Trophoblast cell (in vitro differentiated cells and primary cell): ENCODE measurements at regions not wholly inside any gene's neighbourhood (a gene's known extent, or its start where the extent isn't known, plus 50 kb on each side); places are given as distances from the start of the nearest gene placed in this dataset.

ENCODE experiments used
- DNase-seq, 2 donors: peaks; one replicate each; pipeline ENCODE4 v3.0.0-alpha.2; 2016
- H2AFZ ChIP-seq: 2 replicates; pipeline ENCODE4 v1.6.1; 2013; ENCODE audit warnings: low read length, moderate library complexity, mild to moderate bottlenecking; ENCODE audit not compliant: insufficient read depth, poor library complexity
- H2AK5ac ChIP-seq: 2 replicates; pipeline ENCODE4 v1.6.1; 2013; ENCODE audit warnings: mild to moderate bottlenecking, low read length
- H2BK120ac ChIP-seq: 2 replicates; pipeline ENCODE4 v1.6.1; 2013; ENCODE audit warnings: low read length, mild to moderate bottlenecking, moderate library complexity; ENCODE audit not compliant: insufficient read depth, poor library complexity
- H2BK12ac ChIP-seq: 2 replicates; pipeline ENCODE4 v1.6.1; 2013; ENCODE audit warnings: mild to moderate bottlenecking, low read length, moderate library complexity
- H2BK5ac ChIP-seq: 2 replicates; pipeline ENCODE4 v1.6.1; 2013; ENCODE audit warnings: low read length, low read depth, moderate library complexity, mild to moderate bottlenecking; ENCODE audit not compliant: poor library complexity
- H3K14ac ChIP-seq: 2 replicates; pipeline ENCODE4 v1.6.1; 2013; ENCODE audit warnings: mild to moderate bottlenecking, low read length
- H3K18ac ChIP-seq: 2 replicates; pipeline ENCODE4 v1.6.1; 2013; ENCODE audit warnings: mild to moderate bottlenecking, low read length
- H3K23ac ChIP-seq: 2 replicates; pipeline ENCODE4 v1.6.1; 2013; ENCODE audit warnings: low read length
- H3K27ac ChIP-seq: 2 replicates; pipeline ENCODE4 v1.5.1; 2013; ENCODE audit warnings: low read depth, mild to moderate bottlenecking, inconsistent platforms, low read length, moderate library complexity
- H3K27me3 ChIP-seq: 2 replicates; pipeline ENCODE4 v1.6.1; 2013; ENCODE audit warnings: inconsistent platforms, mild to moderate bottlenecking, low read length, moderate library complexity; ENCODE audit not compliant: insufficient read depth
- H3K36me3 ChIP-seq, 2 experiments: 1 replicate in 1 of 2; 2 replicates in 1 of 2; pipeline ENCODE4 v1.6.1; 2013; ENCODE audit warnings: low read length in 2 of 2, mild to moderate bottlenecking in 2 of 2, moderate library complexity in 1 of 2; ENCODE audit not compliant: insufficient read depth in 2 of 2, control insufficient read depth in 1 of 2
- H3K4ac ChIP-seq: 2 replicates; pipeline ENCODE4 v1.6.1; 2013; ENCODE audit warnings: low read depth, mild to moderate bottlenecking, low read length, moderate library complexity
- H3K4me1 ChIP-seq, 2 experiments: 1 replicate in 1 of 2; 2 replicates in 1 of 2; pipeline ENCODE4 v1.6.1; 2013; ENCODE audit warnings: low read length in 2 of 2, mild to moderate bottlenecking in 2 of 2, moderate library complexity in 1 of 2; ENCODE audit not compliant: insufficient read depth in 2 of 2, control insufficient read depth in 1 of 2
- H3K4me2 ChIP-seq: 2 replicates; pipeline ENCODE4 v1.6.1; 2013; ENCODE audit warnings: inconsistent platforms, mild to moderate bottlenecking, low read length, moderate library complexity
- H3K4me3 ChIP-seq: 2 replicates; pipeline ENCODE4 v1.5.1; 2013; ENCODE audit warnings: mild to moderate bottlenecking, low read depth, low read length, inconsistent platforms
- H3K79me1 ChIP-seq: one replicate; pipeline ENCODE4 v1.6.1; 2013; ENCODE audit warnings: low read length
- H3K79me2 ChIP-seq: 2 replicates; pipeline ENCODE4 v1.6.1; 2013; ENCODE audit warnings: low read length, mild to moderate bottlenecking; ENCODE audit not compliant: control insufficient read depth, insufficient read depth, poor library complexity
- H3K9ac ChIP-seq: 2 replicates; pipeline ENCODE4 v1.6.1; 2013; ENCODE audit warnings: mild to moderate bottlenecking, low read length
- H3K9me3 ChIP-seq: 2 replicates; pipeline ENCODE4 v1.6.1; 2013; ENCODE audit warnings: low read depth, mild to moderate bottlenecking, control low read depth, inconsistent platforms, low read length; ENCODE audit not compliant: insufficient read depth
- H4K12ac ChIP-seq: 2 replicates; pipeline ENCODE4 v1.6.1; 2013; ENCODE audit warnings: low read depth, mild to moderate bottlenecking, low read length, moderate library complexity
- H4K8ac ChIP-seq: 2 replicates; pipeline ENCODE4 v1.6.1; 2013; ENCODE audit warnings: low read depth, mild to moderate bottlenecking, low read length, moderate library complexity
- H4K91ac ChIP-seq: one replicate; pipeline ENCODE4 v1.6.1; 2013; ENCODE audit warnings: low read depth, mild to moderate bottlenecking, low read length, moderate library complexity
- WGBS: extraction: QIAGEN DNeasy Blood & Tissue Kit; methylation state at CpG from one replicate; pipeline ENCODE4 v1.1.7; 2013; ENCODE audit warnings: missing lambda C conversion rate; ENCODE audit not compliant: insufficient read length, insufficient coverage; ENCODE audit errors: extremely low coverage; 5-methylcytosine and 5-hydroxymethylcytosine counted together

DNA sequence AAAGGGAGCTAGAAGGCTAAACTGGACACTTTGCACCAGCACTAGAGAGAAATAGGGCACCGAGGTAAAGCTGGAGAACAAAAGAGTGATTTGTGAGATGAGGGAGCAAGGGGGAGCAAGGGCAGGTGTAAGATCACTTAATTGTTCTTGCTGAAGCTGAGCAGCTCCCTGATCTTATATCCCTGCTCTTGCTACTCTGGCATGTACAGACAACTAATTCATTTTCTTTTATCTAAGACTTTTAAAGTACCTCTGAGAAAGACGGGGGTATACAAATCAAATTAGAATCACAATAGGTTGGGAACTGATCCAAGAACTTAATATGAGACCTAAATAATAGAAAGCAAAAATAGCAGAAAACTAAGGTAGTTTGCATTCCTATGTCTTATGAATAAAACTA is 381.7 kb upstream of the POU3F2 start:
- no peak overlapping the region for H3K23ac ChIP-seq
- no peak overlapping the region for H2BK12ac ChIP-seq

GRCh38 chr6:98454809-98455322 is 379.5 kb upstream of the POU3F2 start:
- Histone ChIP-seq H3K4me2 (no peak overlapping the region), H3K4me3 (no peak overlapping the region), H4K91ac (no peak overlapping the region), H4K8ac (no peak overlapping the region), H3K9ac (no peak overlapping the region), H2AK5ac (no peak overlapping the region), H3K79me1 (no peaks in the 10 kb centered on the region), H3K18ac (no peak overlapping the region), H3K4me1 (no peaks in the 10 kb centered on the region), H3K9me3 (no peaks in the 10 kb centered on the region), H2BK120ac (no peak overlapping the region), H4K12ac (no peak overlapping the region), H3K36me3 (no peaks in the 10 kb centered on the region), H3K27me3 (no peaks in the 10 kb centered on the region), H2BK12ac (no peak overlapping the region), H3K27ac (no peak overlapping the region), H3K23ac (no peak overlapping the region), H2BK5ac (no peak overlapping the region), H3K4ac (no peak overlapping the region), H2AFZ (no peak overlapping the region), H3K14ac (no peak overlapping the region), H3K79me2 (no peaks in the 10 kb centered on the region)
- no peak for DNase-seq
- WGBS = no CpG with 5 or more reads among the region's 5 CpGs

More for the DNA sequence above, 381.7 kb upstream of the POU3F2 start:
- Histone ChIP-seq H3K14ac (no peak overlapping the region), H3K9ac (no peak overlapping the region), H3K4me2 (no peak overlapping the region), H3K27me3 (no peaks in the 10 kb centered on the region), H4K12ac (no peak overlapping the region), H2BK120ac (no peak overlapping the region), H3K18ac (no peak overlapping the region), H3K4ac (no peak overlapping the region), H4K8ac (no peak overlapping the region), H3K4me3 (no peak overlapping the region), H2AK5ac (no peak overlapping the region), H3K9me3 (no peaks in the 10 kb centered on the region), H3K27ac (no peak overlapping the region), H3K36me3 (no peaks in the 10 kb centered on the region), H3K79me1 (no peaks in the 10 kb centered on the region), H2BK5ac (no peak overlapping the region), H3K79me2 (no peaks in the 10 kb centered on the region), H4K91ac (no peak overlapping the region), H2AFZ (no peak overlapping the region), H3K4me1 (no peaks in the 10 kb centered on the region)
- DNase-seq = no peak
- no CpG with 5 or more reads among the region's 2 CpGs for WGBS

DNA sequence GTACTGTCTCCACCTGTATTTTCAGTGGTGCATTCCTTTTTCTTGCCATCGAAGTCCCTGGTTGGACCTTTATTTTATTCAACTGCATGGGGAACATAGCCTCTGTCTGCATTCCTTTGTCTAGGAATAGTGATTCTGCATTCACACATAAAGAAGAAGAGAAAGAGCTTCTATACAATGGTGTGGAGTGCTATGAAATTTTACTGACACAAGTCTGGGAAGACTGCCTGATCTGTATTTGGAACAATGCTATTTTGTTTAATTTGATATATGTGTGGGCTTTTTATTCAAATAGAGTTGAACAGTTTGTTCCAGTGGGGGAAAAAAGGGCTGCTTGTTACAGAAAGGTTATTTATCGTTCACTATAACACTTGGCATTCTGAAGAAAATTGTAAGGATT is 375.7 kb upstream of the POU3F2 start:
- H3K23ac ChIP-seq = no peak overlapping the region
- no peak for DNase-seq
- no peaks in the 10 kb centered on the region for H3K4me1 ChIP-seq
- H3K4me3 ChIP-seq = no peak overlapping the region
- no peak overlapping the region for H2BK12ac ChIP-seq
- H2AK5ac ChIP-seq = no peak overlapping the region
- H3K4ac ChIP-seq = no peak overlapping the region
- H3K27me3 ChIP-seq = no peaks in the 10 kb centered on the region
- no peaks in the 10 kb centered on the region for H3K79me2 ChIP-seq
- H3K18ac ChIP-seq = no peak overlapping the region
- H3K14ac ChIP-seq = no peak overlapping the region
- WGBS = no CpG with 5 or more reads among the region's 2 CpGs
- no peaks in the 10 kb centered on the region for H3K79me1 ChIP-seq
- no peak overlapping the region for H2BK120ac ChIP-seq
- no peaks in the 10 kb centered on the region for H3K9me3 ChIP-seq
- no peak overlapping the region for H2BK5ac ChIP-seq
- H4K91ac ChIP-seq = no peak overlapping the region
- H4K8ac ChIP-seq = no peak overlapping the region
- no peak overlapping the region for H4K12ac ChIP-seq
- H3K9ac ChIP-seq = no peak overlapping the region
- no peak overlapping the region for H3K4me2 ChIP-seq
- H2AFZ ChIP-seq = no peak overlapping the region
- no peaks in the 10 kb centered on the region for H3K36me3 ChIP-seq
- no peak overlapping the region for H3K27ac ChIP-seq

- DNase-seq = no peak
- H3K4ac ChIP-seq = no peak overlapping the region
- no peaks in the 10 kb centered on the region for H3K79me2 ChIP-seq
- no peaks in the 10 kb centered on the region for H3K4me1 ChIP-seq
- H2BK120ac ChIP-seq = no peak overlapping the region
- H4K12ac ChIP-seq = no peak overlapping the region
- no peak overlapping the region for H2BK5ac ChIP-seq
- no peak overlapping the region for H3K4me3 ChIP-seq
- no peak overlapping the region for H2AK5ac ChIP-seq
- no peak overlapping the region for H3K23ac ChIP-seq
- no peak overlapping the region for H3K9ac ChIP-seq
- H3K4me2 ChIP-seq = no peak overlapping the region
- H3K18ac ChIP-seq = no peak overlapping the region
- no CpG with 5 or more reads among the region's 12 CpGs for WGBS
- H3K14ac ChIP-seq = no peak overlapping the region
- H3K36me3 ChIP-seq = no peaks in the 10 kb centered on the region
- H4K8ac ChIP-seq = no peak overlapping the region
- H4K91ac ChIP-seq = no peak overlapping the region
- H3K27me3 ChIP-seq = no peaks in the 10 kb centered on the region
- no peaks in the 10 kb centered on the region for H3K9me3 ChIP-seq
- H2AFZ ChIP-seq = no peak overlapping the region
- no peaks in the 10 kb centered on the region for H3K79me1 ChIP-seq
- no peak overlapping the region for H2BK12ac ChIP-seq
- no peak overlapping the region for H3K27ac ChIP-seq
Measured at GRCh38 chr6:98463038-98464000, 371.1 kb upstream of the POU3F2 start.
